ENCODE measurements at regions not wholly inside any gene's neighbourhood (a gene's known extent, or its start where the extent isn't known, plus 50 kb on each side); places are given as distances from the start of the nearest gene placed in this dataset.

GRCh38 chr3:35078780-35079179 lies 560.5 kb upstream of the ARPP21 start:
- no peaks in the 10 kb centered on the region for H4K20me1 ChIP-seq (ENCODE audit: low read depth, low read length)
- no peaks in the 10 kb centered on the region for H3K27me3 ChIP-seq (ENCODE audit: low read length)
- no peaks in the 10 kb centered on the region for H3K36me3 ChIP-seq (ENCODE audit: low read length)
- no peaks in the 10 kb centered on the region for H3K9me2 ChIP-seq (replicated peaks; ENCODE audit: insufficient read depth, low read length)
- no peaks in the 10 kb centered on the region for H3K79me2 ChIP-seq (ENCODE audit: insufficient read depth, low read length)
- no peak overlapping the region for H3K4me2 ChIP-seq (ENCODE audit: low read depth, low read length, poor library complexity, severe bottlenecking)
- no peaks in the 10 kb centered on the region for H3F3A ChIP-seq (ENCODE audit: insufficient read depth)
- no peak overlapping the region for H3K9ac ChIP-seq (ENCODE audit: low read length)
- H2AFZ ChIP-seq (ENCODE audit: low read depth, low read length, severe bottlenecking), result no peak overlapping the region
- no peak overlapping the region for H3K27ac ChIP-seq (ENCODE audit: low read depth, low read length)
- H3K9me3 ChIP-seq (ENCODE audit: insufficient read depth, low read length), result no peaks in the 10 kb centered on the region
- H3K4me3 ChIP-seq (ENCODE audit: insufficient read depth, low read length, poor library complexity, severe bottlenecking), result no peak overlapping the region
- TF ChIP-seq, protein P1, sequence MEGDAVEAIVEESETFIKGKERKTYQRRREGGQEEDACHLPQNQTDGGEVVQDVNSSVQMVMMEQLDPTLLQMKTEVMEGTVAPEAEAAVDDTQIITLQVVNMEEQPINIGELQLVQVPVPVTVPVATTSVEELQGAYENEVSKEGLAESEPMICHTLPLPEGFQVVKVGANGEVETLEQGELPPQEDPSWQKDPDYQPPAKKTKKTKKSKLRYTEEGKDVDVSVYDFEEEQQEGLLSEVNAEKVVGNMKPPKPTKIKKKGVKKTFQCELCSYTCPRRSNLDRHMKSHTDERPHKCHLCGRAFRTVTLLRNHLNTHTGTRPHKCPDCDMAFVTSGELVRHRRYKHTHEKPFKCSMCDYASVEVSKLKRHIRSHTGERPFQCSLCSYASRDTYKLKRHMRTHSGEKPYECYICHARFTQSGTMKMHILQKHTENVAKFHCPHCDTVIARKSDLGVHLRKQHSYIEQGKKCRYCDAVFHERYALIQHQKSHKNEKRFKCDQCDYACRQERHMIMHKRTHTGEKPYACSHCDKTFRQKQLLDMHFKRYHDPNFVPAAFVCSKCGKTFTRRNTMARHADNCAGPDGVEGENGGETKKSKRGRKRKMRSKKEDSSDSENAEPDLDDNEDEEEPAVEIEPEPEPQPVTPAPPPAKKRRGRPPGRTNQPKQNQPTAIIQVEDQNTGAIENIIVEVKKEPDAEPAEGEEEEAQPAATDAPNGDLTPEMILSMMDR (IDR thresholded peaks at IDR 0.05; ENCODE audit: insufficient read depth, low read length, poor library complexity, severe bottlenecking), result no peak
- no peak for TF ChIP-seq EZH2phosphoT487 (conservative IDR thresholded peaks at IDR 0.05; ENCODE audit: low read length)

DNA sequence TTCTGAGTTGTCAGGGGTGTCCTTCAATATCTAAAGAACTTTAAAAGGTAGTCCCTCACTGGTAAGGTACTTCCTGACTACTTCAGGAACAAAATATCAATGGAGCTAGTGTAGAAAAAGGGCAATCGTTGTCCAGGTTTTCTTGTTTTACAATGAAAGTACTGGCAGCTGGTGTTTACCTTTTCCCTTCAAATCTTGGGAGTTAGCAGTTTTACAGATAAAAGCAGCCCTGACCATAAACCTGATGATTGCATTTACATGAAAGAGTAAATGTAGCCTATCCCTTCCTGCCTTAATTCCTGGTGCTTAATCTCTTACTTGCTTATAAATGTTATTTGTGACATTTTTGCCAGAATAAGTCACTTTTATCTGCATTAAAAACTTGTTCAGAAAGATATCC lies 559.9 kb upstream of the ARPP21 start:
- Histone ChIP-seq H4K20me1 (ENCODE audit: low read depth, low read length) (no peaks in the 10 kb centered on the region), H3K9me2 (replicated peaks; ENCODE audit: insufficient read depth, low read length) (no peaks in the 10 kb centered on the region), H3K9ac (ENCODE audit: low read length) (no peak overlapping the region), H3K9me3 (ENCODE audit: insufficient read depth, low read length) (no peaks in the 10 kb centered on the region), H3F3A (ENCODE audit: insufficient read depth) (no peaks in the 10 kb centered on the region), H3K4me2 (ENCODE audit: low read depth, low read length, poor library complexity, severe bottlenecking) (no peak overlapping the region), H3K79me2 (ENCODE audit: insufficient read depth, low read length) (no peaks in the 10 kb centered on the region), H3K27me3 (ENCODE audit: low read length) (no peaks in the 10 kb centered on the region), H3K4me3 (ENCODE audit: insufficient read depth, low read length, poor library complexity, severe bottlenecking) (no peak overlapping the region), H2AFZ (ENCODE audit: low read depth, low read length, severe bottlenecking) (no peak overlapping the region), H3K27ac (ENCODE audit: low read depth, low read length) (no peak overlapping the region), H3K36me3 (ENCODE audit: low read length) (no peaks in the 10 kb centered on the region)
- TF ChIP-seq EZH2phosphoT487 (conservative IDR thresholded peaks at IDR 0.05; ENCODE audit: low read length), result no peak
- TF ChIP-seq, protein P1 (IDR thresholded peaks at IDR 0.05; ENCODE audit: insufficient read depth, low read length, poor library complexity, severe bottlenecking), result no peak

DNA sequence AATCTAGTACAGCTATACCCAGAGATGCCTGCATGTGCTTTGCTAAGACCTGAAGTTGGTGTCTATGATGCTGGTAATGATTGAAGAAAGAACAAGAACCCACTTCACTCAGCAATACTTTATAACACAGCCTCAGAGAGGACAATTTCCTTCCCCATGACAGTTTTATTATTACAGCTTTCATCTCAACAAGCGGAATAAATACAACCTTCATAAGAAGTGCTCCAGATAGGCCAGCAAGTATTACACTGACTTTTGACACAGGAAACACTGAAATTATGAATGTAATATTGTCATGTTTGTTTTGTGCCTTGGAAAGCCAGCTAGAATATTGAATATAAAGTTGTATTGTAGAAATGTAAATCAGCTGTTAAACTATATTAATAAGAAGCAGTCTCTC lies 557.4 kb upstream of the ARPP21 start:
- Histone ChIP-seq H3K9ac (ENCODE audit: low read length) (no peak overlapping the region), H3K36me3 (ENCODE audit: low read length) (no peaks in the 10 kb centered on the region), H3K27me3 (ENCODE audit: low read length) (no peaks in the 10 kb centered on the region), H4K20me1 (ENCODE audit: low read depth, low read length) (no peaks in the 10 kb centered on the region), H3K79me2 (ENCODE audit: insufficient read depth, low read length) (no peaks in the 10 kb centered on the region), H3K4me2 (ENCODE audit: low read depth, low read length, poor library complexity, severe bottlenecking) (no peak overlapping the region), H3K9me2 (replicated peaks; ENCODE audit: insufficient read depth, low read length) (no peaks in the 10 kb centered on the region), H3K27ac (ENCODE audit: low read depth, low read length) (no peak overlapping the region), H3K9me3 (ENCODE audit: insufficient read depth, low read length) (no peaks in the 10 kb centered on the region), H2AFZ (ENCODE audit: low read depth, low read length, severe bottlenecking) (no peak overlapping the region), H3K4me3 (ENCODE audit: insufficient read depth, low read length, poor library complexity, severe bottlenecking) (no peak overlapping the region), H3F3A (ENCODE audit: insufficient read depth) (no peaks in the 10 kb centered on the region)
- TF ChIP-seq, protein P1 (IDR thresholded peaks at IDR 0.05; ENCODE audit: insufficient read depth, low read length, poor library complexity, severe bottlenecking), result no peak
- no peak for TF ChIP-seq EZH2phosphoT487 (conservative IDR thresholded peaks at IDR 0.05; ENCODE audit: low read length)
